Erythroblast (primary cell): ENCODE measurements at regions not wholly inside any gene's neighbourhood (a gene's known extent, or its start where the extent isn't known, plus 50 kb on each side); places are given as distances from the start of the nearest gene placed in this dataset.
A peak's percentile ranks its signal among the peaks of the same experiment; 100 is the strongest.
"Not testable (repeated sequence)": the region's sequence is repeated elsewhere in the genome, so short reads cannot be mapped to it uniquely, and the experiment has no call there.

ENCODE experiments used
- DNase-seq, 2 experiments: peaks; one replicate each; lab custom pipeline; 2025; lab: John Stamatoyannopoulos, UW
- GATA1 ChIP-seq: IDR thresholded peaks from 2 replicates; pipeline ENCODE4 v1.6.1; 2011; ENCODE audit warnings: low read depth, mild to moderate bottlenecking, control low read depth, low read length, moderate library complexity
- POLR2A ChIP-seq: IDR thresholded peaks from 2 replicates; pipeline ENCODE4 v1.6.1; 2011; ENCODE audit warnings: mild to moderate bottlenecking, low read length

GRCh38 chr13:104577071-104577815 is 1511.0 kb upstream of the SLC10A2 start:
- TF ChIP-seq GATA1 (no peak), POLR2A (no peak)
- DNase-seq: peak in 1 of 2 experiments; percentile 1

DNA sequence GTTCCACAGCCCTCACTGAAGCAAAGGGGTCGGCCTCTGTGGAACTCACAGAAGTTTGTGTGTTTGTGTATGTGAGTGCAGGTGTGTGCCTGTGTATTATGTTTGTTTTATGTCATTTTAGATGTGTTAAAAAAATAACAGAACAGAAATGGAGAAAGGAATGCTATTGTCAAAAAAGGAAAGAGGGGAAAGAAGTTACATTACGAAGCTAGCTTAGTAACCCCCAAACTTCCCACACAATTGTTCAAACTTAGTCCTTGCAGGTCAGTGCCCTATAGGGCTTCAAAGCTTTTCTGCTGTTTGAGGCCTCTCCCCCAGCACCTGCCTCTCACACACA is 1505.6 kb upstream of the SLC10A2 start:
- no peak for TF ChIP-seq GATA1
- no peak for TF ChIP-seq POLR2A
- DNase-seq: no peak

DNA sequence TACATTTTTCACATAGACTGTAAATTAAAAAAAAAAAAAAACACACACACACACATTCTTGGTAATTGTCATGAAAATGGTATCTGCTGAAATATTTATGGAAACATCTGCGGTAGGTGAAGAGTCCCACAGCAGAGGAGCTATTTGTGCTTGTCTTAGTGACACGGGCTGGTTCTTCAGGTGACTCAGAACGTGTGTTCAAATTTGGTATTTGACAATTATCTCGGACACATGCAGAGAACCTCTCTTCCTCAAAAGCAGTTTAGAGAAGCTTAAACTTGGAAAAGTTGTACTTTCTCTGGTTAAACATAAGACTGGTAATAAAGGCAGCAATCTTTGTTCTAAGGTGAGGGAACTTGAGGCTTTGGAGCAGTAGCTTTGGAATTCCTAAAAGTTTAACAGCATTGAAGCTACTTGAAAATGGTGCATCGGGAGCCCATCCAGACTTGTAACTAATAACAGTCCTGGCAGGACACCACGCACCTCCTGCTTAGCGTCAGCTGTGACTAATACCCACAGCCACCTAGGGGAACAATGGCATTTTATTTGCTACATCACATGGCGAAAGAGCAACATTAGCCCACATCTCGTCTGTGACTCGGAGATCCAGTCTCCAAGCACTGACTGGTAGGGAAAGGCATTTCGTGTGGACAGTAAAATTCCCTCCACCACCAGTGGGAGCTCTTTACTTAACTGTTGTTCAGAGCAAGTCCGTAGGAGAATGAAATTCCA is 1505.1 kb upstream of the SLC10A2 start:
- TF ChIP-seq GATA1: no peak
- no peak for TF ChIP-seq POLR2A
- peak; percentile 6 to 18 for DNase-seq

DNA sequence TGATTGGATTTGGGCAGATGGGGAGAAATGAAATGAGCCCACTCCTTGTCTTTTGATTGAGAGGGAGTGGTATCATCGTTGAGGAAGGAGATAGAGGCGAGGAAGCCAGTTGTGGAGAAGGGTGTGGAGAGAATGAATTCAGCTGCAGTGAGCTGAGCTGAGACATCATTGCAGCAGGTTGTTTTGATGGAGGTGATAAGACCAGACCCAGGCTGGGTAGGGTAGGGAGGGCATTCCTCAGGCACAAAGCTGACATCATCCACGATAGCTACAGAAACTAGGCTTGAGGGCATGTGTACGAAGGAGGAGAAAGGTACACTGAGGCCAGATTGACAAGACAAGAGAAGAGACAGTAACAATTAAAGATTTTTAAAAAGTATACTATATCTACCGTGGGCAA is 1500.9 kb upstream of the SLC10A2 start:
- TF ChIP-seq GATA1 (no peak), POLR2A (no peak)
- no peak for DNase-seq

- TF ChIP-seq POLR2A: no peak
- TF ChIP-seq GATA1: no peak
- no peak for DNase-seq
These were observed 1499.7 kb upstream of the SLC10A2 start for GRCh38 chr13:104565888-104566287.

- no peak for DNase-seq
- TF ChIP-seq POLR2A (no peak), GATA1 (no peak)
These were observed 1487.7 kb upstream of the SLC10A2 start for GRCh38 chr13:104553896-104554295.

DNA sequence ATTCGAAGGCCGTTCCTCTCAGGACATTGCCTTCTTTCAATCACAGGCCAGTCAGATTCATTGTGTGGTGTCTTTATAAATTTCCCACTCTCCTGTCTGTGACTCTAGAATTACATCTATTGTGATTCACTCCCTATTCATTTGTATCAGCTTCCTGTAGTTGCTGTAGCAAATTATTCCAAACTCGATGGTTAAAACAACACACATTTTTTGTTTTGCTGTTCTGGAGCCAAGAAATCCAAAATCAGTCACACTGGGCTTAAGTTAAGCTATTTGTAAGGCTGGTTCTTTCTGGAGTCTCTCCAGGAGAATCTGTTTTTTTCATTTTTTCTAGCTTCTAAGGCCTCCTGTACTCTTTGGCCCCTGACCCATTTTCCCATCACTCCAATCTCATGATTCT is 1487.0 kb upstream of the SLC10A2 start:
- no peak for DNase-seq
- TF ChIP-seq POLR2A (no peak), GATA1 (no peak)

- TF ChIP-seq POLR2A (no peak), GATA1 (no peak)
- DNase-seq: peak in 1 of 2 experiments; percentile 7
These were observed 1468.6 kb upstream of the SLC10A2 start for GRCh38 chr13:104534847-104535246.

DNA sequence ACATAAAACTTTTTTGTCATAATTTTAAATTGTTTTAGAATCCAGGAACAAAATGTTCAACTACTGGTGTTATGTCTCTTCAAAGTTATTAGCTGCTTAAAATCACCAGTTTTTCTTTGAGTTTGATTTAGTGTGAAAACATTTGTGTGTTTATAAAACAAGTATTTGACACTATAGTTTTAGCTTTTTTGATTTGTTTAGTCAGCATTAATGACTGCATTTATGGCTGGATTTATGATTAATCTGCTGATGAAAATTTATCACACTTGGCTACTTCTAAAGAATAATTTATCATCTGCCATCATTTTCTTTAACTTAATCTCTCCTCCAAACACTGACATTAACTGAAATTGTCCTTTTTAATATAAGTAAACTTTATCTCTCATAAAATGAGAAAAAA is 1465.9 kb upstream of the SLC10A2 start:
- no peak for DNase-seq
- no peak for TF ChIP-seq POLR2A
- no peak for TF ChIP-seq GATA1

- no peak for DNase-seq
- TF ChIP-seq GATA1: no peak
- TF ChIP-seq POLR2A: no peak
These were observed 1464.5 kb upstream of the SLC10A2 start for GRCh38 chr13:104530741-104531140.

DNA sequence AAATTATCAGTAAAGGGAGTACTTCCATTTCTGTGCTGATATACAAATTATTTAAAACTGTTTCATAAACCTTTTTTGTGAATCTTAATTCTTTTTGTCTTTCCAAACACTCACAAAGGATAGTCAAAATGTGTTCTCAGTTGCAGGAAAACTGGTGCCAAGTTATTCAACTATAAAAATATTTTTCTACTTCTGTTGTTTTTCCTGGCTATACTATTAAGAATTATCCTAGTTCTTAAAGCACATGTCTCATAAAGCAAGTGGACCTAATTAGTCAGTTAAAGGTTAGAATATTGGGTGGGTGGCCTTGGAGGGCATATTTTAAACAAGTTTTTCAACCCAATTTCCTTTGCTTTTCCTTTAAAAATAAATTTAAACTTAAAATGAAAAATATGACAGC is 1460.3 kb upstream of the SLC10A2 start:
- TF ChIP-seq GATA1 (no peak), POLR2A (no peak)

GRCh38 chr13:104525467-104525866 is 1459.2 kb upstream of the SLC10A2 start:
- TF ChIP-seq GATA1: no peak
- TF ChIP-seq POLR2A: no peak
- DNase-seq: no peak

More for the DNA sequence above, 1460.3 kb upstream of the SLC10A2 start:
- DNase-seq: no peak

DNA sequence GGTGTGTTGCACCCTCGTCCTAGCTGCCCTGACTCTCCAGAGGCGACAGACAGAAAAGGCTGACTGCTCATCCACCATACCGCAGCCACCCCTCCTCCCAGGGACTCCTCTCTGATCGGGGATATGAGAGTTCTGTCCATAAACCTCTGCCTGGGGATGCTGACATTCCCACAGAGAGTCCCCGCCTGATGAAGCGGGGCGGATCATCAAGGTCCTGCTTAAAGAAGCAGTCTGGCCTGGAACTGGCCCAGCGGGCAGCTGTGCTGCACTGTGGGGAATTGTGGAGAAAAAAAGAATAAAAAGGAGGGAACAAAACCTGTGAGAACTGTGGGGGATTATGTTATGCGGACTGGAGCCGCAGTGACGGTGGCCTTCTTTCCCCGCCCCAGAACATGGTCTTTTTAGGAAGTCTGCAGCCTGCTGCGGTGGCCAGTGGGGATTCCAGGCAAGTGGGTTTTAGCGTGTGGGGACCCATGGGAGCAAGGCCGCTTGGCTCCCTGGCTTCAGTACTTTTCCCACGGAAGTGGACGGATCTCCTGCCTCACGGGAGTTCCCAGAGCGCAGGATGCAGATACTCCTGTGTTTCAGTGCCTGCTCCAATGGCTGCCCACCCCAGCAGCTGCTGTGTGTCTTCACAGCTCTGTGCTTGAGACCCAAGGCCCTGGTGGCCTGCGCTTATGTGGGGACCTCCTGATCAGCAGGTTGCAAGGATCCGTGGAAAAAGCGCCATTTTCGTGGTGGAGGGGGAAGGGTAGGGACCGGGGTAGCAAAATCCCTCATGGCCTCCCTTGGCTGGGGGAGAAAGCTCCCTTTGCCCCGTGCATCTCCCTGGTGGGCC is 1456.2 kb upstream of the SLC10A2 start:
- TF ChIP-seq POLR2A (no peak), GATA1 (no peak)
- DNase-seq: no peak

GRCh38 chr13:104510422-104510821 is 1444.2 kb upstream of the SLC10A2 start:
- DNase-seq: no peak
- no peak for TF ChIP-seq POLR2A
- no peak for TF ChIP-seq GATA1

- not testable (repeated sequence) for DNase-seq
These were observed 1427.3 kb upstream of the SLC10A2 start for GRCh38 chr13:104493502-104493901.
